HFF-Myc (cell line): ENCODE measurements at regions not wholly inside any gene's neighbourhood (a gene's known extent, or its start where the extent isn't known, plus 50 kb on each side); places are given as distances from the start of the nearest gene placed in this dataset.

Experiments
- DNase-seq: peaks from one replicate; pipeline ENCODE4 v3.0.0-alpha.2; 2011; ENCODE audit warnings: low read depth; ENCODE audit errors: extremely low read depth
- H3K4me3 ChIP-seq: replicated peaks from 2 replicates; pipeline ENCODE4 v1.5.1; 2011; ENCODE audit warnings: low read depth, mild to moderate bottlenecking, control low read depth, low read length
- TF ChIP-seq, protein P1 (sequence below): IDR thresholded peaks from 2 replicates; pipeline ENCODE4 v1.5.1; 2012; ENCODE audit warnings: mild to moderate bottlenecking, low read depth, low read length, control low read depth; ENCODE audit errors: missing control alignments

DNA sequence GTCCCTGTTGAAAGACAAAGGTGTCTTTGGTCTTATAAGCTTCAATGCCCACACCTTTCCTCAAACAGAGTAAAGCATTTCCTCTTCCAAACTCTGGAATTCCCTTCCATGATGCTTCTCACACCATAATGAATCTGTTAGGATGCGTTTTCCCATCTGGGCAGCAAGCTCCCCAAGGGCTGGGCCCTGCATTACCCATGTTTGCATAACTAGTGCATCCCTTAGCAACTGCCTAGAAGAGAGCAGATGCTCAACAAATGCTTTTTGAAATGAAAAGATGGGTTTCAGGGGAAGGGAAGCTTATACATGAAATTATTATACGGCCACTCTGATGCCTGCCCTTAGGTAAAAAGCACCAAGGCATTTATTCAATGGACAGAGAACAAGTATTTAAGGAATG, 124.5 kb upstream of the CCL2 start:
- no peak overlapping the region for H3K4me3 ChIP-seq
- no peak for DNase-seq
- TF ChIP-seq, protein P1, sequence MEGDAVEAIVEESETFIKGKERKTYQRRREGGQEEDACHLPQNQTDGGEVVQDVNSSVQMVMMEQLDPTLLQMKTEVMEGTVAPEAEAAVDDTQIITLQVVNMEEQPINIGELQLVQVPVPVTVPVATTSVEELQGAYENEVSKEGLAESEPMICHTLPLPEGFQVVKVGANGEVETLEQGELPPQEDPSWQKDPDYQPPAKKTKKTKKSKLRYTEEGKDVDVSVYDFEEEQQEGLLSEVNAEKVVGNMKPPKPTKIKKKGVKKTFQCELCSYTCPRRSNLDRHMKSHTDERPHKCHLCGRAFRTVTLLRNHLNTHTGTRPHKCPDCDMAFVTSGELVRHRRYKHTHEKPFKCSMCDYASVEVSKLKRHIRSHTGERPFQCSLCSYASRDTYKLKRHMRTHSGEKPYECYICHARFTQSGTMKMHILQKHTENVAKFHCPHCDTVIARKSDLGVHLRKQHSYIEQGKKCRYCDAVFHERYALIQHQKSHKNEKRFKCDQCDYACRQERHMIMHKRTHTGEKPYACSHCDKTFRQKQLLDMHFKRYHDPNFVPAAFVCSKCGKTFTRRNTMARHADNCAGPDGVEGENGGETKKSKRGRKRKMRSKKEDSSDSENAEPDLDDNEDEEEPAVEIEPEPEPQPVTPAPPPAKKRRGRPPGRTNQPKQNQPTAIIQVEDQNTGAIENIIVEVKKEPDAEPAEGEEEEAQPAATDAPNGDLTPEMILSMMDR = no peak

DNA sequence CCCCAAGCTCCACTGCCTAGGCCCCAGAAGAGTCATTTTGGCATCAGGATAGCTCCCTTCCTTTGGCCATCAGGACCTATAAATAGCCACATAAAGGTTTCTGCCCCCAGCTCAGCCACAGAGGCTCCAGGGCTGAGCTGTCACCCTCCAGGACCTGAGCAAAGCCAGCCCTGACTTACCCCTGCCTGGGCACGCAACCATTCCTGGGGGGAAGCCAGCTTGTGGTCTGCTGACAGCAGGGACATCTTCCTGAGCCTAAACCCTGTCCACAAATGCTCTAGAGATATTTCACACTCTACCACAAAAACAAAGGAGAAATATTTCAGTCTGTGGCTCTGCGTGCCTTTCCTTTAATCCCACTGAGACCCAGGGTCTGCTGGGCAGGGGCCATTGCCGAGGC, 123.7 kb upstream of the CCL2 start:
- H3K4me3 ChIP-seq = no peak overlapping the region
- TF ChIP-seq, protein P1 = no peak
- no peak for DNase-seq

DNA sequence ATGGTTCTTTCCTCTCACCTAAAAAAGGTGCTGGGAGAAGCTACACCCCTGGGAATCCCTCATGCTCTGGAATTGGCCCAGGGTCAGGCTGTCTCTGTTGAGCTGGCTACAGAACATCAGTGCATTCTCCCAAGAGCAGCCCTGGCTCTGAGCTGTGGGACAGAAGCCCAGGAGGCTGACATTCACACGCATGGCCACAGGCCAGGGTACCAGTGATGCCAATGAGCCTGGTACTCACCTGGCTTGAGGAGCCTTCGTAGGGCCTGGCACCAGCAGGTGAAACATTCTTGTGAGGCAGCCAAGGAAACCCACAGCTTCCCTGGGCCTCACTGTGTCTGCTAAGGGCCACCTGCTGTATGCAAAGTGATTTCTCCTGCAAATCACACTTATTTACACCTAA, 121.7 kb upstream of the CCL2 start:
- TF ChIP-seq, protein P1 = no peak
- H3K4me3 ChIP-seq = no peak overlapping the region
- no peak for DNase-seq

DNA sequence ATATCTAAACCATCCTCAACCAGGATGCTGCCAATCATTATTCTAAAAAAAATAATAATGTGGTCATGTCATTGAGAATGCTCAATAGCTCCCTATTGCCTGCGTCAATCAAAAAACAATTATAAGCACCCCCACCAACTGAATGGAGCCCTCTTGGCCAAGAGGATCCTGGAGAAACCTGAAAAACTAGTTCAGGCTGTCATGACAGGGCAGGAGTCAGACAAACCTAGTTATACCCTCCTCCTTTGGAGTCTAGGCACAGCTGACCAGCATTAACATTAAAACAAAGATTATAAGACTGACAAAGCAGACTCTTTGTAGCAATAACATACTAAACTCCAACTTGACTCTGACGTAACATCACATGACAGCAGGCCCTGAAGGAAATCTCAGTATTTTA, 119.2 kb upstream of the CCL2 start:
- no peak for DNase-seq
- TF ChIP-seq, protein P1 = no peak
- no peak overlapping the region for H3K4me3 ChIP-seq

DNA sequence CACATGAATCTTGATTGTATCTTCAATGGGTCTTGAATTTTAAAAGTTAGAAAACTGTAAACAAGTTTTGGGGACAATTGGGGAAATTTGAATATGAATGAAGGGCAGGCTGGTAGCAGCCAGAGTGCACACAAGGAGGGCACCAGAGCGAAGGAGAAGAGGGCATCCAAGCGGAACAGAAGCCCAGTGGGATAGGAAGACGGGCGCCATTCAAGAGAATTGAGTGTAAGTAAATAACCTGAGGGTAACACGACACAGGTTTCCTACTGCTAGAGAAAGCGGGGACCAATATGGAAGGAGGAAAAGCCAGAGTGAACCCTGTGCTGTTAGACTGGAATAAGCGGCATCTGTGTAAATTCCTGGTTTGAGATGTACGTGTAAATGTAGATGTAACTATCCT, 115.1 kb upstream of the CCL2 start:
- TF ChIP-seq, protein P1 = no peak
- DNase-seq = no peak
- H3K4me3 ChIP-seq = no peak overlapping the region

DNA sequence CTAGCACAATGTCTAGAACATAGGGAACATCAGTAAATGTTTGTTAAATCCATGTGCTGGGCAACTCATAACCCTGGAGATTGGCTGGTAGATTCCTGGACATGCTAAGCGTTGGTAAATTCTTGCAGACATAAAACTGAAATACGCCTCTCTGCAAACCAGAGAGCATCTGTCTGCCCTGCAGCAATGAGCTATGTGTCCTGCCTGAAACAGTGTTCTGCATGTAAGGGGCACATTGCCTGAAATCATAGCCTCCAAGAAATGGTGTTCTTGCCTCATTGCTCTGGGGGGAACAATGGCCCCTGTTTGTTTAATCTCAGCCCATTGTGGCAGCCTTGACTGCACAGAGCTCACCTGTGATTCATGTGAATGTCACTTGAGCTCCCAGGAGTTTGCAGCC, 113.5 kb upstream of the CCL2 start:
- TF ChIP-seq, protein P1 = no peak
- no peak for DNase-seq
- no peak overlapping the region for H3K4me3 ChIP-seq

DNA sequence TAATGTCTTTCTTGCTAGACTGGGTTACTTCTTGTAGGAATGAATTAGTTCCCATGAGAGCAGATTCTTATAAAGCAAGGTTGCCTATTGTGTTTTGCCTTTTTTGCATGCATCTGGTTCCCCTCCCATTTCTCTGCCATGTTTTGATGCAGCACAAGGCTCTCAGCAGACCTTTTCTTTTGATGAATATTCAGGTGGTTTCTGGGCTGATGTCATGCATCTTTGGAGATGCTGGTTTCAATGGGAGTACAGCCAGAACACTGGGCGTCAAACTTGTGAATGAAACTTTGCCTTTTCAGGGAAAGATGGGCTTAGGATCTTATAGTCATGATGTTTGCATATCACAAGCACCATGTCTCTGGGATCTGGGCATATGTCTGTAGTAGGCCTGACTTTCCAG, 111.7 kb upstream of the CCL2 start:
- no peak for DNase-seq
- TF ChIP-seq, protein P1 = no peak
- no peak overlapping the region for H3K4me3 ChIP-seq
